ENCODE measurements at regions not wholly inside any gene's neighbourhood (a gene's known extent, or its start where the extent isn't known, plus 50 kb on each side); places are given as distances from the start of the nearest gene placed in this dataset.

GRCh38 chr18:78737006-78737915 lies 242.4 kb upstream of the SALL3 start:
- TF ChIP-seq CTCF (IDR thresholded peaks at IDR 0.05; ENCODE audit: low read depth, low read length, poor library complexity, severe bottlenecking) (no peak), EZH2phosphoT487 (IDR thresholded peaks at IDR 0.05; ENCODE audit: borderline replicate concordance, low read length) (no peak)
